ENCODE measurements at regions not wholly inside any gene's neighbourhood (a gene's known extent, or its start where the extent isn't known, plus 50 kb on each side); places are given as distances from the start of the nearest gene placed in this dataset.

GRCh38 chr21:41054018-41054578, 113.9 kb upstream of the BACE2 start:
- no peak for TF ChIP-seq CTCF (IDR thresholded peaks at IDR 0.05; ENCODE audit: insufficient read depth, low read depth, low read length)
- no peak for TF ChIP-seq EZH2 (IDR thresholded peaks at IDR 0.05; ENCODE audit: insufficient read depth, low read length)

Measured in astrocyte (in vitro differentiated cells and primary cell).